Large intestine (tissue), 3 donors: ENCODE measurements at regions not wholly inside any gene's neighbourhood (a gene's known extent, or its start where the extent isn't known, plus 50 kb on each side); places are given as distances from the start of the nearest gene placed in this dataset.
"Not testable (repeated sequence)": the region's sequence is repeated elsewhere in the genome, so short reads cannot be mapped to it uniquely, and the experiment has no call there.

Experiments
- DNase-seq, 2 donors: peaks; one replicate each; pipeline versions ENCODE4 v3.0.0 to v3.0.0-alpha.2; 2013
- H3K27ac ChIP-seq: one replicate; pipeline ENCODE4 v1.5.1; 2013; ENCODE audit warnings: low read length
- H3K27me3 ChIP-seq: 2 replicates; pipeline ENCODE4 v1.6.1; 2013; ENCODE audit warnings: low read length; ENCODE audit not compliant: control insufficient read depth, insufficient read depth
- H3K36me3 ChIP-seq: 2 replicates; pipeline ENCODE4 v1.6.1; 2013; ENCODE audit warnings: low read length; ENCODE audit not compliant: control insufficient read depth, insufficient read depth
- H3K4me1 ChIP-seq: one replicate; pipeline ENCODE4 v1.6.1; 2013; ENCODE audit warnings: low read length; ENCODE audit not compliant: control insufficient read depth, insufficient read depth
- H3K4me3 ChIP-seq: one replicate; pipeline ENCODE4 v1.5.1; 2013; ENCODE audit warnings: low read length
- H3K9me3 ChIP-seq: one replicate; pipeline ENCODE4 v1.6.1; 2013; ENCODE audit warnings: mild to moderate bottlenecking, low read depth, low read length, moderate library complexity; ENCODE audit not compliant: control insufficient read depth
- WGBS: methylation state at CpG from one replicate; pipeline ENCODE4 v1.1.5; 2013; ENCODE audit warnings: low lambda C conversion rate; ENCODE audit not compliant: insufficient coverage; 5-methylcytosine and 5-hydroxymethylcytosine counted together

DNA sequence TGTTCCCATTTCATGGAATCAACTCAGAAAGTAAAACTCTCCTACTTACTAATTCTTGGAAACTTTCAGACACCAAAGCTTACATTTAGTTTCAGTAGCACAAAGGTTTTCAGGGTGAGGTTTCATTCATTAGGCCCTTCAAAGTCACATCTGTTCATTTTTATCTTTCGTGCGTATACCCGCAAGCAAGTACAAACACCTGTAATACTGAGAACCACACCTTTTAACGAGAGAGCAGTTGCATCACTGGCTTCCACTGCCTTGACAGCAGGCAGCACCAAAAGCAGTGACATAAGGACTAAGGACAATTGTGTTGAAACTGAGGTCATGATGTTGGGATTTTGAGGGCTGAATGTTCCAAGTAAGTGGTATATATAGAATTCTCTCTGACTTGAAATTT, 60.5 kb downstream of the GOLGA6L22 start:
- not testable (repeated sequence) for H3K9me3 ChIP-seq, H3K4me1 ChIP-seq, H3K27me3 ChIP-seq, H3K4me3 ChIP-seq, H3K36me3 ChIP-seq, DNase-seq, H3K27ac ChIP-seq
- no CpG with 5 or more reads among the region's 4 CpGs for WGBS

DNA sequence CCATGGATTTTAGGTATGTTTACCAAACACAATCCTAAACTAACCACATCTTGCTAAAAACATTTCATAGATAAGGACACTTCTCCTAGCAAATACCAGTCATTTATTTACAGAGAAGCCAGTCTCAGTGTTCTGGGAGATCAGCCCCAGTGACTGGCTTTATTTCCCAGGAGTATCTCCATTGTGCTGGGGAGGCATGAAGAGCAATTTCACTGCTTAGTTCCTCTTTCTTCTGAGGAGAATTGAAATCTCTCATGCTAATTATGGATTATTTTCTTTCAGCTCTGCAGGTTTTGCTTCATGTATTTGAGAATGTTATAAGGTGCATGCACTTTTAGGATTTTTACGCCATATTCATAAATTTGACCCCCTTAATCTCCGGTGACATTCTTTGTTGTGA, 67.8 kb downstream of the GOLGA6L22 start:
- H3K36me3 ChIP-seq, DNase-seq, H3K27me3 ChIP-seq, H3K4me3 ChIP-seq, H3K9me3 ChIP-seq, H3K4me1 ChIP-seq, H3K27ac ChIP-seq: not testable (repeated sequence)
- no CpG with 5 or more reads among the region's 2 CpGs for WGBS

DNA sequence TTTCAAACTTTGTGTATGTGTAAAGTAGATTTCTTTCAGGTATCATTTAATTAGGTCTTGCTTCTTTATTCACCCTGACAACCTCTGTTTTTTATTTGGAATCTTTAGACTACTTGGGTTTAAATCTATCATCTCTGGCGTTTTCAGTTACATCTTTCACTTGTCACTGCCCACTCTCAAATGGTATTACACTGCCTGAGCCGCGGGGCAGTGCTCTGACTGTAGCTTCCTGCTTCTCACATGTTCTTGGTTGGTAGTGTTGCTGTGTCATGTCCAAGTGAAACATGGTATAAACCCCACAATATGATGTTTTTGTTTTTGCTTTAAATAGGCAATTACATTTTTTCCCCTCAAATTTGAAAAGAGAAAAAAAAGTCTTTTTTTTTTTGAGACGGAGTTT, 68.3 kb downstream of the GOLGA6L22 start:
- WGBS, result no CpG with 5 or more reads among the region's 4 CpGs

DNA sequence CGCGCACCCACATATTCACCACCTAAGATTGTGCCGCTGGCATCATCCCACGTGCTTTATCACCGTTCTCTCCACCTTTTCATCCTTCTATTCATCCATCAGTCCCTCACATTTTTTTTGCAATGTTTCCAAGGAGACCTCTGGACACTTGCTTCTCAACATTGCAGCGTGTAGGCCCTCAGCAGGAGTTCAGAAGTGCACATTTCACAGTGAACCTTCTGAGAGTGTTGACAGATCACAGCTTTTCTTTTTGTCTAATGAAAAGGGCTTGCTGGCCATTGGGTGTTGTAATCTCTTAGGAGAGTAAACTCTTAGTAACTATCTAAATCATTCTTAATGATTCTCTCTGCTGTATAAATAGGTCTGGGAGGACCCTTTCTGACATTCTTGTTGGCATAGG, 70.5 kb downstream of the GOLGA6L22 start:
- H3K4me1 ChIP-seq, H3K4me3 ChIP-seq, H3K36me3 ChIP-seq, H3K9me3 ChIP-seq, H3K27ac ChIP-seq, H3K27me3 ChIP-seq, DNase-seq: not testable (repeated sequence)
- WGBS, result no CpG with 5 or more reads among the region's 6 CpGs

More for the DNA sequence above, 68.3 kb downstream of the GOLGA6L22 start:
- not testable (repeated sequence) for H3K27ac ChIP-seq, H3K9me3 ChIP-seq, H3K36me3 ChIP-seq, H3K27me3 ChIP-seq, H3K4me3 ChIP-seq, DNase-seq, H3K4me1 ChIP-seq

- not testable (repeated sequence) for DNase-seq, H3K9me3 ChIP-seq, H3K27me3 ChIP-seq, H3K4me3 ChIP-seq, H3K36me3 ChIP-seq, H3K4me1 ChIP-seq, H3K27ac ChIP-seq
- no CpG with 5 or more reads among the region's 13 CpGs for WGBS
These were observed 101.0 kb downstream of the GOLGA6L22 start for GRCh38 chr15:22559701-22560100.

DNA sequence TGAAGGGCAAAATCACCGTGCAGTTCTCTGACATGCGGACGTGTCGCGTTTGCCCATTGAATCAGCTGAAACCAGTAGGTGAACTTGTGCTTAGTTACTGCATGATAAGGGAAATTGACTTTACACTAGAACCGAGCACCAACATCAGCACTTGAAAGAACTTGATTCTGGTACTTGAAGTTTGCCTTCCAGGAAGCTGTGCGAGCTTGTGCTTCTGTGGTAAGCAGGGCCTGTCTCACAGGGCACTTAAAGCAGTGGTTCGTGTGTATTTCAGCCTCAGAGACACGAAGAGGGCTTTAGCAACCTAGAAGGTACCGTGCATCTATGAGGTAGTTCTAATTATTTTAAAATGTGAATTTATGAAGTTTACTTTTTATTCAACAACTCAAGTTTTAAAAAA, 103.0 kb downstream of the GOLGA6L22 start:
- WGBS, result no CpG with 5 or more reads among the region's 10 CpGs

DNA sequence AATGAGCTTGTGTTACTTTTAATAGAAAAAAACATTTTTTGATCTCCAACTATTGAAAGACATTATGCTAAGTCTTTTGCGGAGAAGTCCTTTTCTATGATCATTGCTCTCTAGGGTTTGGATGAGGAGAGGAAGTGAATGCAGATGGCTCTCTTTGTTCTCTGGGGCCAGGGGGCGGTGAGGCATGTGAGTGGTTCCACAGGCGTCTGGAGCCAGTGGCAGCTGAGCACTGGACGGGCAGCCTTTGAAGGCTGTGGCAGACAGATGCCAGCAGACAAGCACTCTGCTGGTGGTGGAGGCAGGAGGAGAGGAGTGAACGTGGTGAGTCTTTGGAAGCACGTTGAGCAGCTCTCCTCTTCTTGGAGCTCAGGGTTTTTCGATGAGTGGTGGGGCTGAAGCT, 107.8 kb downstream of the GOLGA6L22 start:
- not testable (repeated sequence) for H3K27ac ChIP-seq

More for the DNA sequence above, 103.0 kb downstream of the GOLGA6L22 start:
- H3K27me3 ChIP-seq, H3K27ac ChIP-seq, H3K4me1 ChIP-seq, H3K4me3 ChIP-seq, DNase-seq, H3K9me3 ChIP-seq, H3K36me3 ChIP-seq: not testable (repeated sequence)

GRCh38 chr15:22569486-22569885, 110.8 kb downstream of the GOLGA6L22 start:
- WGBS, result no CpG with 5 or more reads among the region's 11 CpGs
- not testable (repeated sequence) for H3K4me1 ChIP-seq, DNase-seq, H3K36me3 ChIP-seq, H3K9me3 ChIP-seq, H3K27me3 ChIP-seq, H3K27ac ChIP-seq, H3K4me3 ChIP-seq

More for the DNA sequence above, 107.8 kb downstream of the GOLGA6L22 start:
- H3K27me3 ChIP-seq, DNase-seq, H3K4me3 ChIP-seq, H3K36me3 ChIP-seq, H3K4me1 ChIP-seq, H3K9me3 ChIP-seq: not testable (repeated sequence)
- WGBS, result no CpG with 5 or more reads among the region's 7 CpGs

GRCh38 chr15:22572152-22572735, 113.5 kb downstream of the GOLGA6L22 start:
- not testable (repeated sequence) for DNase-seq, H3K9me3 ChIP-seq, H3K36me3 ChIP-seq, H3K27me3 ChIP-seq, H3K4me3 ChIP-seq, H3K4me1 ChIP-seq, H3K27ac ChIP-seq
- WGBS, result 100% methylated on average over 1 of the region's 6 CpGs

GRCh38 chr15:22572792-22573191, 114.1 kb downstream of the GOLGA6L22 start:
- H3K27ac ChIP-seq, H3K27me3 ChIP-seq, H3K9me3 ChIP-seq, H3K4me3 ChIP-seq, DNase-seq, H3K4me1 ChIP-seq, H3K36me3 ChIP-seq: not testable (repeated sequence)
- WGBS, result 100% methylated on average over 1 of the region's 17 CpGs

- H3K9me3 ChIP-seq, H3K4me1 ChIP-seq, DNase-seq, H3K27ac ChIP-seq, H3K4me3 ChIP-seq, H3K36me3 ChIP-seq, H3K27me3 ChIP-seq: not testable (repeated sequence)
- no CpG with 5 or more reads among the region's 4 CpGs for WGBS
These were observed 119.1 kb downstream of the GOLGA6L22 start for GRCh38 chr15:22577828-22578227.
